Left lobe of liver (tissue), 2 donors: ENCODE measurements at regions not wholly inside any gene's neighbourhood (a gene's known extent, or its start where the extent isn't known, plus 50 kb on each side); places are given as distances from the start of the nearest gene placed in this dataset.
A peak's percentile ranks its signal among the peaks of the same experiment; 100 is the strongest.
"Not testable (repeated sequence)": the region's sequence is repeated elsewhere in the genome, so short reads cannot be mapped to it uniquely, and the experiment has no call there.

Source experiments
- ATAC-seq: fragments of 200-7000 bp; cut with Tn5 transposase; one replicate; pipeline ENCODE4 v1.9.1; 2020; ENCODE audit warnings: mild to moderate bottlenecking, moderate library complexity
- DNase-seq: peaks from one replicate; pipeline ENCODE4 v3.0.0-alpha.2; 2020; ENCODE audit warnings: low spot score
- donor health status: DM: no; HTN: no; CAD: no; lungs with moderate emphysema.
- donor health status: DM: no; HTN: yes; CAD: no.

GRCh38 chr13:76829572-76830327, 56.5 kb downstream of the KCTD12 start:
- DNase-seq, result no peak
- ATAC-seq, result peak; percentile 37

GRCh38 chr13:76828316-76828741, 57.9 kb downstream of the KCTD12 start:
- ATAC-seq (no peak), DNase-seq (no peak)

GRCh38 chr13:76826527-76826926, 59.7 kb downstream of the KCTD12 start:
- ATAC-seq, result no peak

GRCh38 chr13:76825430-76825829, 60.8 kb downstream of the KCTD12 start:
- DNase-seq, result no peak
- no peak for ATAC-seq

More at GRCh38 chr13:76826527-76826926, 59.7 kb downstream of the KCTD12 start:
- no peak for DNase-seq

GRCh38 chr13:76823969-76824368, 62.2 kb downstream of the KCTD12 start:
- ATAC-seq, result no peak
- DNase-seq, result no peak

- ATAC-seq (peak; percentile 57), DNase-seq (no peak)
Measured at GRCh38 chr13:76822698-76823267, 63.4 kb downstream of the KCTD12 start.

GRCh38 chr13:76821222-76821621, 65.0 kb downstream of the KCTD12 start:
- not testable (repeated sequence) for DNase-seq, ATAC-seq

- ATAC-seq, result no peak
Measured at GRCh38 chr13:76820759-76821158, 65.4 kb downstream of the KCTD12 start.

GRCh38 chr13:76816394-76816793, 69.8 kb downstream of the KCTD12 start:
- ATAC-seq, result no peak

More at GRCh38 chr13:76820759-76821158, 65.4 kb downstream of the KCTD12 start:
- no peak for DNase-seq

GRCh38 chr13:76815344-76815743, 70.9 kb downstream of the KCTD12 start:
- no peak for ATAC-seq
- no peak for DNase-seq

More at GRCh38 chr13:76816394-76816793, 69.8 kb downstream of the KCTD12 start:
- DNase-seq, result no peak

- no peak for DNase-seq
- no peak for ATAC-seq
Measured at GRCh38 chr13:76813891-76814290, 72.3 kb downstream of the KCTD12 start.

GRCh38 chr13:76813000-76813691, 73.1 kb downstream of the KCTD12 start:
- DNase-seq, result no peak

GRCh38 chr13:76812206-76812897, 73.9 kb downstream of the KCTD12 start:
- DNase-seq (no peak), ATAC-seq (peak; percentile 33)

More at GRCh38 chr13:76813000-76813691, 73.1 kb downstream of the KCTD12 start:
- no peak for ATAC-seq

GRCh38 chr13:76809389-76809788, 76.8 kb downstream of the KCTD12 start:
- no peak for ATAC-seq
- no peak for DNase-seq

GRCh38 chr13:76808927-76809326, 77.3 kb downstream of the KCTD12 start:
- no peak for DNase-seq
- ATAC-seq, result no peak

- no peak for ATAC-seq
- DNase-seq, result no peak
Measured at GRCh38 chr13:76804801-76805200, 81.4 kb downstream of the KCTD12 start.

GRCh38 chr13:76803831-76804230, 82.4 kb downstream of the KCTD12 start:
- ATAC-seq, result no peak
- DNase-seq, result no peak

- DNase-seq (no peak), ATAC-seq (no peak)
Measured at GRCh38 chr13:76800943-76801342, 85.3 kb downstream of the KCTD12 start.

GRCh38 chr13:76799696-76800095, 86.5 kb downstream of the KCTD12 start:
- ATAC-seq, result no peak
- no peak for DNase-seq

- DNase-seq (no peak), ATAC-seq (no peak)
Measured at GRCh38 chr13:76798037-76798436, 88.2 kb downstream of the KCTD12 start.

GRCh38 chr13:76797361-76797760, 88.8 kb downstream of the KCTD12 start:
- no peak for ATAC-seq
- DNase-seq, result no peak
